GM21390 (cell line): ENCODE measurements at regions not wholly inside any gene's neighbourhood (a gene's known extent, or its start where the extent isn't known, plus 50 kb on each side); places are given as distances from the start of the nearest gene placed in this dataset.

Experiments
- ATAC-seq: cut with Tn5 transposase; IDR thresholded peaks from one replicate; pipeline ENCODE4 v1.9.1; 2021; ENCODE audit not compliant: unreplicated experiment

- ATAC-seq, result no peak
These were observed 995.9 kb downstream of the UQCRFS1 start for GRCh38 chr19:28217022-28217421.

- no peak for ATAC-seq
These were observed 999.4 kb downstream of the UQCRFS1 start for GRCh38 chr19:28213470-28214082.

GRCh38 chr19:28210886-28211285 lies 1002.1 kb downstream of the UQCRFS1 start:
- ATAC-seq, result no peak

GRCh38 chr19:28208745-28209144 lies 1004.2 kb downstream of the UQCRFS1 start:
- no peak for ATAC-seq

GRCh38 chr19:28207244-28207643 lies 1005.7 kb downstream of the UQCRFS1 start:
- ATAC-seq, result no peak

- no peak for ATAC-seq
These were observed 1011.4 kb downstream of the UQCRFS1 start for GRCh38 chr19:28201462-28201943.

- ATAC-seq, result no peak
These were observed 1013.6 kb downstream of the UQCRFS1 start for GRCh38 chr19:28199323-28199722.

- ATAC-seq, result no peak
These were observed 1016.0 kb downstream of the UQCRFS1 start for GRCh38 chr19:28196961-28197360.

- no peak for ATAC-seq
These were observed 1016.9 kb downstream of the UQCRFS1 start for GRCh38 chr19:28196101-28196500.

GRCh38 chr19:28185646-28186045 lies 1027.3 kb downstream of the UQCRFS1 start:
- no peak for ATAC-seq

GRCh38 chr19:28184997-28185396 lies 1028.0 kb downstream of the UQCRFS1 start:
- no peak for ATAC-seq

GRCh38 chr19:28176193-28176592 lies 1036.8 kb downstream of the UQCRFS1 start:
- ATAC-seq, result no peak

- no peak for ATAC-seq
These were observed 1041.0 kb downstream of the UQCRFS1 start for GRCh38 chr19:28171983-28172382.

GRCh38 chr19:28170066-28170465 lies 1042.9 kb downstream of the UQCRFS1 start:
- no peak for ATAC-seq

GRCh38 chr19:28169168-28169887 lies 1043.6 kb downstream of the UQCRFS1 start:
- ATAC-seq, result no peak

- no peak for ATAC-seq
These were observed 1044.4 kb downstream of the UQCRFS1 start for GRCh38 chr19:28168557-28168956.

GRCh38 chr19:28166025-28166424 lies 1046.9 kb downstream of the UQCRFS1 start:
- ATAC-seq, result no peak

GRCh38 chr19:28164214-28164613 lies 1048.7 kb downstream of the UQCRFS1 start:
- no peak for ATAC-seq

GRCh38 chr19:28159065-28159464 lies 1053.9 kb downstream of the UQCRFS1 start:
- no peak for ATAC-seq

GRCh38 chr19:28155265-28155664 lies 1057.7 kb downstream of the UQCRFS1 start:
- no peak for ATAC-seq

GRCh38 chr19:28154077-28154476 lies 1058.9 kb downstream of the UQCRFS1 start:
- no peak for ATAC-seq

- no peak for ATAC-seq
These were observed 1059.8 kb downstream of the UQCRFS1 start for GRCh38 chr19:28153123-28153522.

GRCh38 chr19:28152195-28152594 lies 1060.8 kb downstream of the UQCRFS1 start:
- ATAC-seq, result no peak
